WTC11 (cell line): ENCODE measurements at regions not wholly inside any gene's neighbourhood (a gene's known extent, or its start where the extent isn't known, plus 50 kb on each side); places are given as distances from the start of the nearest gene placed in this dataset.

Experiments
- ATAC-seq: fragments of 200-7000 bp; cut with Tn5 transposase; 2 replicates; pipeline ENCODE4 v1.10.0; 2021; ENCODE audit warnings: mild to moderate bottlenecking, moderate library complexity
- CTCF ChIA-PET: fragments of 300-600 bp; sonication (Branson Sonifier 250); formaldehyde crosslinking; loops from one replicate; lab custom pipeline; 2021; ENCODE audit warnings: antibody characterized with exemption; lab: Charles Lee
- POLR2A ChIA-PET: fragments of 350-600 bp; sonication (Branson Sonifier 250); formaldehyde crosslinking; loops from one replicate; lab custom pipeline; 2021; ENCODE audit warnings: antibody characterized with exemption; lab: Charles Lee
- DNase-seq: peaks from one replicate; pipeline ENCODE4 v3.0.0; 2021; ENCODE audit warnings: low spot score
- H3K27ac Mint-ChIP-seq: 2 replicates; pipeline ENCODE4 v1.8.0; 2021; ENCODE audit warnings: mixed read lengths
- H3K27me3 Mint-ChIP-seq: 2 replicates; pipeline ENCODE4 v1.8.0; 2021; ENCODE audit warnings: low read depth, mild to moderate bottlenecking, moderate library complexity, mixed read lengths
- H3K36me3 Mint-ChIP-seq: 2 replicates; pipeline ENCODE4 v1.8.0; 2021; ENCODE audit warnings: mixed read lengths
- H3K4me1 Mint-ChIP-seq: 2 replicates; pipeline ENCODE4 v1.8.0; 2022; ENCODE audit warnings: mixed read lengths
- H3K4me3 Mint-ChIP-seq: 2 replicates; pipeline ENCODE4 v1.8.0; 2021; ENCODE audit warnings: mild to moderate bottlenecking, moderate library complexity, mixed read lengths
- H3K9me3 Mint-ChIP-seq: 2 replicates; pipeline ENCODE4 v1.8.0; 2021; ENCODE audit warnings: mixed read lengths
- CREB1 ChIP-seq: sonication (generic); formaldehyde crosslinking; IDR thresholded peaks from 2 replicates; pipeline ENCODE4 v1.8.0; 2023; ENCODE audit warnings: mild to moderate bottlenecking, missing genetic modification reagents
- ESRRA ChIP-seq: sonication (generic); formaldehyde crosslinking; IDR thresholded peaks from 2 replicates; pipeline ENCODE4 v1.8.1; 2022; ENCODE audit warnings: mild to moderate bottlenecking, missing genetic modification reagents, borderline replicate concordance
- FOXK1 ChIP-seq: sonication (generic); formaldehyde crosslinking; IDR thresholded peaks from 2 replicates; pipeline ENCODE4 v1.8.0; 2022; ENCODE audit warnings: mild to moderate bottlenecking, moderate library complexity, missing genetic modification reagents
- HMGA2 ChIP-seq: fragments of 250-450 bp; sonication (Bioruptor Pico); IDR thresholded peaks from 2 replicates; pipeline ENCODE4 v1.4.0; 2021; ENCODE audit warnings: mild to moderate bottlenecking, moderate library complexity
- NFYB ChIP-seq: sonication (generic); formaldehyde crosslinking; conservative IDR thresholded peaks from 2 replicates; pipeline ENCODE4 v1.8.0; 2022; ENCODE audit warnings: low read depth, missing genetic modification reagents
- NR2C2 ChIP-seq: sonication (generic); formaldehyde crosslinking; IDR thresholded peaks from 2 replicates; pipeline ENCODE4 v1.8.0; 2022; ENCODE audit warnings: mild to moderate bottlenecking, missing genetic modification reagents
- ZNF138 ChIP-seq: sonication (generic); formaldehyde crosslinking; conservative IDR thresholded peaks from 2 replicates; pipeline ENCODE4 v1.8.1; 2022; ENCODE audit warnings: mild to moderate bottlenecking, moderate library complexity, missing genetic modification reagents
- ZNF317 ChIP-seq: sonication (generic); formaldehyde crosslinking; IDR thresholded peaks from 2 replicates; pipeline ENCODE4 v1.8.1; 2023; ENCODE audit warnings: low read depth, mild to moderate bottlenecking, moderate library complexity, missing genetic modification reagents, borderline replicate concordance
- TF ChIP-seq, protein P1 (sequence below): fragments of 200-600 bp; IDR thresholded peaks from 2 replicates; pipeline ENCODE4 v1.8.0; 2022; ENCODE audit warnings: antibody characterized with exemption
- TF ChIP-seq, protein P2 (sequence below): sonication (generic); formaldehyde crosslinking; IDR thresholded peaks from 2 replicates; pipeline ENCODE4 v1.8.0; 2022; ENCODE audit warnings: mild to moderate bottlenecking, missing genetic modification reagents
- TF ChIP-seq, protein P3 (sequence below): sonication (generic); formaldehyde crosslinking; IDR thresholded peaks from 2 replicates; pipeline ENCODE4 v1.8.0; 2022; ENCODE audit warnings: missing genetic modification reagents
- TF ChIP-seq, protein P4 (sequence below): fragments of 250-450 bp; sonication (Bioruptor Pico); IDR thresholded peaks from 2 replicates; pipeline ENCODE4 v1.9.0; 2021; ENCODE audit warnings: mild to moderate bottlenecking
- TF ChIP-seq, protein P5 (sequence below): sonication (generic); formaldehyde crosslinking; IDR thresholded peaks from 2 replicates; pipeline ENCODE4 v1.8.1; 2022; ENCODE audit warnings: mild to moderate bottlenecking, missing genetic modification reagents, moderate library complexity, borderline replicate concordance

DNA sequence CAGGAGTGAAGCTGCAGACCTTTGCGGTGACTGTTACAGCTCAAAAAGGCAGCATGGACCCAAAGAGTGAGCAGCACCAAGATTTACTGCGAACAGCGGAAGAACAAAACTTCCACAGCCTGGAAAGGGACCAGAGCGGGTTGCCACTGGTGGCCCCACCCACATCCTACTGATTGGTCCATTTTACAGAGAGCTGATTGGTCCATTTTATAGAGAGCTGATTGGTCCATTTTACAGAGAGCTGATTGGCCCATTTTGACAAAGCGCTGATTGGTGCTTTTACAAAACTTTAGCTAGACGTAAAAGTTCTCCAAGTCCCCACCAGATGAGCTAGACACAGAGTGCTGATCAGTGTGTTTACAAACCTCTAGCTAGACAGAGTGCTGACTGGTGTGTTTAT, 134.2 kb upstream of the FRG1 start:
- POLR2A ChIA-PET = no interaction called here
- Mint-ChIP-seq H3K27ac (no peak overlapping the region), H3K27me3 (peaks cover 3% of the 10 kb centered on the region; the same call in 1 of the 2 replicates), H3K9me3 (peaks cover 74% of the 10 kb centered on the region), H3K4me1 (no peaks in the 10 kb centered on the region), H3K36me3 (peaks cover 50% of the 10 kb centered on the region), H3K4me3 (no peak overlapping the region)
- DNase-seq (no peak), ATAC-seq (no peak)
- TF ChIP-seq, protein P1, sequence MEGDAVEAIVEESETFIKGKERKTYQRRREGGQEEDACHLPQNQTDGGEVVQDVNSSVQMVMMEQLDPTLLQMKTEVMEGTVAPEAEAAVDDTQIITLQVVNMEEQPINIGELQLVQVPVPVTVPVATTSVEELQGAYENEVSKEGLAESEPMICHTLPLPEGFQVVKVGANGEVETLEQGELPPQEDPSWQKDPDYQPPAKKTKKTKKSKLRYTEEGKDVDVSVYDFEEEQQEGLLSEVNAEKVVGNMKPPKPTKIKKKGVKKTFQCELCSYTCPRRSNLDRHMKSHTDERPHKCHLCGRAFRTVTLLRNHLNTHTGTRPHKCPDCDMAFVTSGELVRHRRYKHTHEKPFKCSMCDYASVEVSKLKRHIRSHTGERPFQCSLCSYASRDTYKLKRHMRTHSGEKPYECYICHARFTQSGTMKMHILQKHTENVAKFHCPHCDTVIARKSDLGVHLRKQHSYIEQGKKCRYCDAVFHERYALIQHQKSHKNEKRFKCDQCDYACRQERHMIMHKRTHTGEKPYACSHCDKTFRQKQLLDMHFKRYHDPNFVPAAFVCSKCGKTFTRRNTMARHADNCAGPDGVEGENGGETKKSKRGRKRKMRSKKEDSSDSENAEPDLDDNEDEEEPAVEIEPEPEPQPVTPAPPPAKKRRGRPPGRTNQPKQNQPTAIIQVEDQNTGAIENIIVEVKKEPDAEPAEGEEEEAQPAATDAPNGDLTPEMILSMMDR = no peak
- TF ChIP-seq, protein P2, sequence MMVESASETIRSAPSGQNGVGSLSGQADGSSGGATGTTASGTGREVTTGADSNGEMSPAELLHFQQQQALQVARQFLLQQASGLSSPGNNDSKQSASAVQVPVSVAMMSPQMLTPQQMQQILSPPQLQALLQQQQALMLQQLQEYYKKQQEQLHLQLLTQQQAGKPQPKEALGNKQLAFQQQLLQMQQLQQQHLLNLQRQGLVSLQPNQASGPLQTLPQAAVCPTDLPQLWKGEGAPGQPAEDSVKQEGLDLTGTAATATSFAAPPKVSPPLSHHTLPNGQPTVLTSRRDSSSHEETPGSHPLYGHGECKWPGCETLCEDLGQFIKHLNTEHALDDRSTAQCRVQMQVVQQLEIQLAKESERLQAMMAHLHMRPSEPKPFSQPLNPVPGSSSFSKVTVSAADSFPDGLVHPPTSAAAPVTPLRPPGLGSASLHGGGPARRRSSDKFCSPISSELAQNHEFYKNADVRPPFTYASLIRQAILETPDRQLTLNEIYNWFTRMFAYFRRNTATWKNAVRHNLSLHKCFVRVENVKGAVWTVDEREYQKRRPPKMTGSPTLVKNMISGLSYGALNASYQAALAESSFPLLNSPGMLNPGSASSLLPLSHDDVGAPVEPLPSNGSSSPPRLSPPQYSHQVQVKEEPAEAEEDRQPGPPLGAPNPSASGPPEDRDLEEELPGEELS (CRISPR knock-in tag) = no peak
- TF ChIP-seq NR2C2 (CRISPR knock-in tag) = no peak
- TF ChIP-seq FOXK1 (CRISPR knock-in tag) = no peak
- CTCF ChIA-PET = no interaction called here

DNA sequence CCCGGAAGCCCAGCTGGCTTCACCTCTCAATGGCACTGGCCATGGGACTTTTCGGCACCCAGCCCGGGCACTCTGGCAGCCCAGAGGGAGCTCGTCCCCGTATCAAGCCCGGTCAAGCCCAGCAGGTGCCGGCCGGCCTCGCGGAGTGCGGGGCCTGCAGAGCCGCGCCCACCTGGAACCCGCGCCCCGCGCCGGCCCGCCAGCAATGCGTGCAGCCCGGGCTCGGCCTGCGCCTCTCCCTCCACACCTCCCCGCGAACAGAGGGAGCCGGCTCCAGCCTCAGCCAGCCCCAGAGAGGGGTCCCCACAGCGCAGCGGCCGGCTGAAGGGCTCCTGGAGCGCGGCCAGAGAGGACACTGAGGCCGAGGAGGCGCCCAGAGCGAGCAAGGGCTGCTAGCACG, 133.6 kb upstream of the FRG1 start:
- CTCF ChIA-PET = no interaction called here
- H3K4me1 Mint-ChIP-seq = no peaks in the 10 kb centered on the region
- peaks cover 74% of the 10 kb centered on the region for H3K9me3 Mint-ChIP-seq
- peaks cover 52% of the 10 kb centered on the region for H3K36me3 Mint-ChIP-seq
- H3K27ac Mint-ChIP-seq = no peak overlapping the region
- H3K4me3 Mint-ChIP-seq = no peak overlapping the region
- TF ChIP-seq ZNF317 (CRISPR knock-in tag) (no peak), ZNF138 (CRISPR knock-in tag) (no peak), CREB1 (CRISPR knock-in tag) (no peak), HMGA2 (CRISPR knock-in tag) (no peak), ESRRA (CRISPR knock-in tag) (no peak), NFYB (CRISPR knock-in tag) (no peak)
- TF ChIP-seq, protein P3, sequence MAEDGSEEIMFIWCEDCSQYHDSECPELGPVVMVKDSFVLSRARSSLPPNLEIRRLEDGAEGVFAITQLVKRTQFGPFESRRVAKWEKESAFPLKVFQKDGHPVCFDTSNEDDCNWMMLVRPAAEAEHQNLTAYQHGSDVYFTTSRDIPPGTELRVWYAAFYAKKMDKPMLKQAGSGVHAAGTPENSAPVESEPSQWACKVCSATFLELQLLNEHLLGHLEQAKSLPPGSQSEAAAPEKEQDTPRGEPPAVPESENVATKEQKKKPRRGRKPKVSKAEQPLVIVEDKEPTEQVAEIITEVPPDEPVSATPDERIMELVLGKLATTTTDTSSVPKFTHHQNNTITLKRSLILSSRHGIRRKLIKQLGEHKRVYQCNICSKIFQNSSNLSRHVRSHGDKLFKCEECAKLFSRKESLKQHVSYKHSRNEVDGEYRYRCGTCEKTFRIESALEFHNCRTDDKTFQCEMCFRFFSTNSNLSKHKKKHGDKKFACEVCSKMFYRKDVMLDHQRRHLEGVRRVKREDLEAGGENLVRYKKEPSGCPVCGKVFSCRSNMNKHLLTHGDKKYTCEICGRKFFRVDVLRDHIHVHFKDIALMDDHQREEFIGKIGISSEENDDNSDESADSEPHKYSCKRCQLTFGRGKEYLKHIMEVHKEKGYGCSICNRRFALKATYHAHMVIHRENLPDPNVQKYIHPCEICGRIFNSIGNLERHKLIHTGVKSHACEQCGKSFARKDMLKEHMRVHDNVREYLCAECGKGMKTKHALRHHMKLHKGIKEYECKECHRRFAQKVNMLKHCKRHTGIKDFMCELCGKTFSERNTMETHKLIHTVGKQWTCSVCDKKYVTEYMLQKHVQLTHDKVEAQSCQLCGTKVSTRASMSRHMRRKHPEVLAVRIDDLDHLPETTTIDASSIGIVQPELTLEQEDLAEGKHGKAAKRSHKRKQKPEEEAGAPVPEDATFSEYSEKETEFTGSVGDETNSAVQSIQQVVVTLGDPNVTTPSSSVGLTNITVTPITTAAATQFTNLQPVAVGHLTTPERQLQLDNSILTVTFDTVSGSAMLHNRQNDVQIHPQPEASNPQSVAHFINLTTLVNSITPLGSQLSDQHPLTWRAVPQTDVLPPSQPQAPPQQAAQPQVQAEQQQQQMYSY = no peak
- TF ChIP-seq, protein P4, sequence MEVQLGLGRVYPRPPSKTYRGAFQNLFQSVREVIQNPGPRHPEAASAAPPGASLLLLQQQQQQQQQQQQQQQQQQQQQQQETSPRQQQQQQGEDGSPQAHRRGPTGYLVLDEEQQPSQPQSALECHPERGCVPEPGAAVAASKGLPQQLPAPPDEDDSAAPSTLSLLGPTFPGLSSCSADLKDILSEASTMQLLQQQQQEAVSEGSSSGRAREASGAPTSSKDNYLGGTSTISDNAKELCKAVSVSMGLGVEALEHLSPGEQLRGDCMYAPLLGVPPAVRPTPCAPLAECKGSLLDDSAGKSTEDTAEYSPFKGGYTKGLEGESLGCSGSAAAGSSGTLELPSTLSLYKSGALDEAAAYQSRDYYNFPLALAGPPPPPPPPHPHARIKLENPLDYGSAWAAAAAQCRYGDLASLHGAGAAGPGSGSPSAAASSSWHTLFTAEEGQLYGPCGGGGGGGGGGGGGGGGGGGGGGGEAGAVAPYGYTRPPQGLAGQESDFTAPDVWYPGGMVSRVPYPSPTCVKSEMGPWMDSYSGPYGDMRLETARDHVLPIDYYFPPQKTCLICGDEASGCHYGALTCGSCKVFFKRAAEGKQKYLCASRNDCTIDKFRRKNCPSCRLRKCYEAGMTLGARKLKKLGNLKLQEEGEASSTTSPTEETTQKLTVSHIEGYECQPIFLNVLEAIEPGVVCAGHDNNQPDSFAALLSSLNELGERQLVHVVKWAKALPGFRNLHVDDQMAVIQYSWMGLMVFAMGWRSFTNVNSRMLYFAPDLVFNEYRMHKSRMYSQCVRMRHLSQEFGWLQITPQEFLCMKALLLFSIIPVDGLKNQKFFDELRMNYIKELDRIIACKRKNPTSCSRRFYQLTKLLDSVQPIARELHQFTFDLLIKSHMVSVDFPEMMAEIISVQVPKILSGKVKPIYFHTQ = no peak
- TF ChIP-seq, protein P5, sequence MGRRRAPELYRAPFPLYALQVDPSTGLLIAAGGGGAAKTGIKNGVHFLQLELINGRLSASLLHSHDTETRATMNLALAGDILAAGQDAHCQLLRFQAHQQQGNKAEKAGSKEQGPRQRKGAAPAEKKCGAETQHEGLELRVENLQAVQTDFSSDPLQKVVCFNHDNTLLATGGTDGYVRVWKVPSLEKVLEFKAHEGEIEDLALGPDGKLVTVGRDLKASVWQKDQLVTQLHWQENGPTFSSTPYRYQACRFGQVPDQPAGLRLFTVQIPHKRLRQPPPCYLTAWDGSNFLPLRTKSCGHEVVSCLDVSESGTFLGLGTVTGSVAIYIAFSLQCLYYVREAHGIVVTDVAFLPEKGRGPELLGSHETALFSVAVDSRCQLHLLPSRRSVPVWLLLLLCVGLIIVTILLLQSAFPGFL (CRISPR knock-in tag) = no peak
- TF ChIP-seq, all 79 proteins: peak for 0
- ATAC-seq = no peak
- no peak for DNase-seq
- peaks cover 5% of the 10 kb centered on the region; the same call in 1 of the 2 replicates for H3K27me3 Mint-ChIP-seq
- POLR2A ChIA-PET = no interaction called here
